ENCODE measurements at regions not wholly inside any gene's neighbourhood (a gene's known extent, or its start where the extent isn't known, plus 50 kb on each side); places are given as distances from the start of the nearest gene placed in this dataset.
A peak's percentile ranks its signal among the peaks of the same experiment; 100 is the strongest.
"Not testable (repeated sequence)": the region's sequence is repeated elsewhere in the genome, so short reads cannot be mapped to it uniquely, and the experiment has no call there.

DNA sequence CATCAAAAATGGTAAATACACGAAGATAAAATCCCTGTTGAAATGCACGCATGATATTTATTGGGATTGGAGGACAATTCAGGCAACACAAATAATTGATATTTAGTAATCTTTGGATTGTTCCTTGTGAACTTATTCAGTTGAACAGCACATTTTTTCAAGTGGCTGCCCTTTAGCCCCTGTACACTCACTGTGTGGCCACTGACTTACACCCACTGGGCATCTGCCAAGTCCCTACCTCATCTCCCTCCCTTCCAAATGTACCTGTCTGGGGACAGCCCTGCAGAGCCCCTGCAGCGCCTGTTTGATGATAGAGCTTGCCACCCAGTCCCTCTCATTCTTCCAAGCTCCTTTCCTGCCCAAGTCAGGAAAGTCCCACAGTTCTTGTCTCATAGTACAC lies 154.3 kb downstream of the GLUL start:
- H3K9ac ChIP-seq (ENCODE audit: low read depth in 1 of 3, low read length in 3 of 3): no peak overlapping the region
- H3K27me3 ChIP-seq (ENCODE audit: control insufficient read depth in 3 of 3, insufficient read depth in 3 of 3, low read length in 3 of 3): no peaks in the 10 kb centered on the region
- no peaks in the 10 kb centered on the region for H3K9me3 ChIP-seq (ENCODE audit: control insufficient read depth in 3 of 3, low read length in 3 of 3)
- H3K36me3 ChIP-seq (ENCODE audit: control insufficient read depth in 3 of 3, insufficient read depth in 3 of 3, low read length in 3 of 3): no peaks in the 10 kb centered on the region
- H3K4me3 ChIP-seq (ENCODE audit: low read length in 3 of 3): no peak overlapping the region
- peaks cover 0 to 19% (median 11%) of the 10 kb centered on the region in 3 donors for H3K4me1 ChIP-seq (ENCODE audit: control insufficient read depth in 3 of 3, insufficient read depth in 3 of 3, low read length in 3 of 3)
- no peak overlapping the region for H3K27ac ChIP-seq (ENCODE audit: low read depth, low read length)

DNA sequence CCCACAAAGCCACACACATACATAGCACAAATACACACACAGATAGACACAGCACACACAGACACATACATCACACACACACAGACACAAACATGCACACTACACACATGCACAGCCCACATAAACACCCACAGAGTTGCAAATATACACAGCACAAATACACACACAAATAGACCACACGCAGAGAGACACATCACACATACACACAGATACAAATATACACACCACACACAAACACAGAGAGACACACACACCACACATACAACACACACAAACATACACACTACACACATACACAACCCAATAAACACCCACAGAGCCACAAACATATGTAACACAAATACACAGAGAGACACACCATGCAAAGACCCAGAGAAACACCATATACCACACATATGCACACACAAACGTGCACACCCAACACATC lies 154.9 kb downstream of the GLUL start:
- Histone ChIP-seq H3K9ac (ENCODE audit: low read depth in 1 of 3, low read length in 3 of 3) (peak overlapping the region in 1 of 3 donors; percentile 60), H3K27me3 (ENCODE audit: control insufficient read depth in 3 of 3, insufficient read depth in 3 of 3, low read length in 3 of 3) (no peaks in the 10 kb centered on the region), H3K4me3 (ENCODE audit: low read length in 3 of 3) (no peak overlapping the region), H3K9me3 (ENCODE audit: control insufficient read depth in 3 of 3, low read length in 3 of 3) (no peaks in the 10 kb centered on the region), H3K4me1 (ENCODE audit: control insufficient read depth in 3 of 3, insufficient read depth in 3 of 3, low read length in 3 of 3) (peaks cover 0 to 19% (median 11%) of the 10 kb centered on the region in 3 donors), H3K27ac (ENCODE audit: low read depth, low read length) (peak overlapping the region; percentile 73), H3K36me3 (ENCODE audit: control insufficient read depth in 3 of 3, insufficient read depth in 3 of 3, low read length in 3 of 3) (no peaks in the 10 kb centered on the region)

DNA sequence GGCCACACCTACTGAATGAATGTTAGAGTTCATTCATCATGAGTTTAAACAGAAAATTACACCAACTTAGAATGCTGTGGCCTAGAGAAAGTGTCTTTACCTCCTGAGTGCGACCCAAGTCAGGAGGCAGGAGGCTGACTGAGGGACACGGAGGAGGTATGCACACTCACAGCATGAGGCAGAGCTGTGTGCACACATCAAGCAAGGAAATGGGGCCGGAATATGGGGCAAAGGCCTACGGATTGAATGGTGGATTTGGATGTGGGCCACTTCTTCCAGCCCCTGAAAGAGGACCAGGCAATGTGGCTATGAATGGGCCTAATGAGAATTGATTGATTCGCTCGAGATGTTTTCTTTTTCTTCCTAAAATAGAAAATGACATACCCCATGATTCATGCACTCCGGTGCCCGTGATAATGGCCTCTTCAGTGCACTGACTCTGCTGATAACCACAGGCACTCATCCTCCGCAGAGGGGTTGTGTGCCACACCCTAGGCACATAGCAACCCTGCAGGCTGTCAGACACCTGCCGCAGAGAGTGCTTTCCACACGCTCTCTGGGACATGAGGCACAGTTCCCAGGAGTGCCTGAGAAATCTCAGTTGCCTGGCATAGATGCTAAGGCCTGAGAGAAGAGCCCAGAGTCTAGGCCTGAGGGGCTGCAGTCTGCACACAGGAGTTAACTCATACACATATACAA lies 155.5 kb downstream of the GLUL start:
- no peaks in the 10 kb centered on the region for H3K36me3 ChIP-seq (ENCODE audit: control insufficient read depth in 3 of 3, insufficient read depth in 3 of 3, low read length in 3 of 3)
- H3K9me3 ChIP-seq (ENCODE audit: control insufficient read depth in 3 of 3, low read length in 3 of 3): no peaks in the 10 kb centered on the region
- H3K4me1 ChIP-seq (ENCODE audit: control insufficient read depth in 3 of 3, insufficient read depth in 3 of 3, low read length in 3 of 3): peaks cover 0 to 19% (median 11%) of the 10 kb centered on the region in 3 donors
- no peaks in the 10 kb centered on the region for H3K27me3 ChIP-seq (ENCODE audit: control insufficient read depth in 3 of 3, insufficient read depth in 3 of 3, low read length in 3 of 3)
- H3K4me3 ChIP-seq (ENCODE audit: low read length in 3 of 3): no peak overlapping the region
- peak overlapping the region; percentile 73 for H3K27ac ChIP-seq (ENCODE audit: low read depth, low read length)
- peak overlapping the region in 2 of 3 donors; percentile 36 to 60 for H3K9ac ChIP-seq (ENCODE audit: low read depth in 1 of 3, low read length in 3 of 3)

DNA sequence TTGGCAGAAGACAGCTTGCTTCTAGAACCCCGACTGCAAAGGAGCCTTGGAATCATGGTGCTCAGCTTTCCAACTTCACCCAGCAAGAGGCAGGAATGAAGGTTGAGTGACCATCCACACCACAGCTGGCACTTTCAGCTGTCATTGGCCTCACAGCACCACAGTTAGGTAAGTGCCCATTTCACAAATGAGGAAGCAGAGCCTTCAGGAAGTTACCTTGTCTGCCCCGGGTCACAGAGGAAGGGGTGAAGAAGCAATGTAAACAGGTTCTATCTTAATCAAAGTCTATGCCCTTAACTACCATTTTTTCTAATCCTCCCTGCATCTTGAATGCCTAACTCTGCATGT lies 156.0 kb downstream of the GLUL start:
- peaks cover 0 to 19% (median 11%) of the 10 kb centered on the region in 3 donors for H3K4me1 ChIP-seq (ENCODE audit: control insufficient read depth in 3 of 3, insufficient read depth in 3 of 3, low read length in 3 of 3)
- H3K36me3 ChIP-seq (ENCODE audit: control insufficient read depth in 3 of 3, insufficient read depth in 3 of 3, low read length in 3 of 3): no peaks in the 10 kb centered on the region
- H3K9me3 ChIP-seq (ENCODE audit: control insufficient read depth in 3 of 3, low read length in 3 of 3): no peaks in the 10 kb centered on the region
- H3K27ac ChIP-seq (ENCODE audit: low read depth, low read length): peak overlapping the region; percentile 73
- H3K4me3 ChIP-seq (ENCODE audit: low read length in 3 of 3): no peak overlapping the region
- H3K9ac ChIP-seq (ENCODE audit: low read depth in 1 of 3, low read length in 3 of 3): no peak overlapping the region
- no peaks in the 10 kb centered on the region for H3K27me3 ChIP-seq (ENCODE audit: control insufficient read depth in 3 of 3, insufficient read depth in 3 of 3, low read length in 3 of 3)

DNA sequence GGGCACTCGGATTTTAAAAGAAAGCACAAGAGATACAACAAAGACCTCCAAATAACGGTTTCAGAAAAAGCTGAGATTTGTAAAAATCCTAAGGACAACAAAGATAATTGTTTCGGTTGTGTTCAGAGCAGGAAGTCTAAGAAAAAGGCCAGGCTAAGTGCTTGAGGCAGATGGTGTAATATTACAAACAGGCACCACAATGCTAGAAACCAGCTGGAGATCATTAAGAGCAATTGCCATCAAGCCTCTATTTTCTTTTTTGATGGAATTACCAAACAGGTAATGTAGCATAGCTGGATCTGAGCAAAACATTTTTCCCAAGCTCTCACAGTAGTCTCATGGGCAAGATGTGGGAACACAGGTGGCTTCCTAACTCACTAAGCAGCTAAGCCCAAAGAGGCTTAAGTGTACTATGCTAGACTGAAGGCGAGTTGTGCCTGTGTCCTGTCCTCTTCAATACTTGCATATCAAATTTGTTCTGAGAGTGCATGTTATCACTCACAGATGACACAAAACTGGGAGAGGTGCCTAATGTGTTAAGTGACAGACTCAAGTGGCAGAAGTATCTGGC lies 161.6 kb downstream of the GLUL start:
- Histone ChIP-seq H3K4me1 (ENCODE audit: control insufficient read depth in 3 of 3, insufficient read depth in 3 of 3, low read length in 3 of 3) (peaks cover 0 to 7% (median 0%) of the 10 kb centered on the region in 3 donors), H3K36me3 (ENCODE audit: control insufficient read depth in 3 of 3, insufficient read depth in 3 of 3, low read length in 3 of 3) (no peaks in the 10 kb centered on the region), H3K27me3 (ENCODE audit: control insufficient read depth in 3 of 3, insufficient read depth in 3 of 3, low read length in 3 of 3) (no peaks in the 10 kb centered on the region), H3K4me3 (ENCODE audit: low read length in 3 of 3) (no peak overlapping the region), H3K9ac (ENCODE audit: low read depth in 1 of 3, low read length in 3 of 3) (peak overlapping the region in 1 of 3 donors; percentile 16), H3K27ac (ENCODE audit: low read depth, low read length) (peak overlapping the region; percentile 19), H3K9me3 (ENCODE audit: control insufficient read depth in 3 of 3, low read length in 3 of 3) (no peaks in the 10 kb centered on the region)

DNA sequence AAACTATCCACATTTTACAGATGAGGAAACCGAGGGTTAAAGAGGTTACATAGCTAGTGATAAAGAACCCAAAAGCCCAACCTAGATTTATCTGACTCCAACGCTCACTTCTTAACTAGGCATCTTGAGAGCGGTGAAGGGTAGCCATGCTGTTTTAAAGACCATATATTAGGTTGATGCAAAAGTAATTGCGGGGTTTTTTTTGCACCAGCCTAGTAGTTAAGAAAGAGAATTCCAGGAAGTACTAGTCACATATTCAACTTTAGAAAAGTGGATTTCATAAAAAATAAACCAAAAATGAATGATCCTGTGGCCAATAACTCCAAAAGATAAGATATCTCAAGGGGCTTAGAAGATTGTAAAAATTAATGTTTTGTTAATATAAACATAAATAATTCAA lies 162.1 kb downstream of the GLUL start:
- Histone ChIP-seq H3K9ac (ENCODE audit: low read depth in 1 of 3, low read length in 3 of 3) (peak overlapping the region in 1 of 3 donors; percentile 16), H3K36me3 (ENCODE audit: control insufficient read depth in 3 of 3, insufficient read depth in 3 of 3, low read length in 3 of 3) (no peaks in the 10 kb centered on the region), H3K4me1 (ENCODE audit: control insufficient read depth in 3 of 3, insufficient read depth in 3 of 3, low read length in 3 of 3) (peaks cover 0 to 7% (median 0%) of the 10 kb centered on the region in 3 donors), H3K4me3 (ENCODE audit: low read length in 3 of 3) (no peak overlapping the region), H3K9me3 (ENCODE audit: control insufficient read depth in 3 of 3, low read length in 3 of 3) (no peaks in the 10 kb centered on the region), H3K27ac (ENCODE audit: low read depth, low read length) (peak overlapping the region; percentile 19), H3K27me3 (ENCODE audit: control insufficient read depth in 3 of 3, insufficient read depth in 3 of 3, low read length in 3 of 3) (no peaks in the 10 kb centered on the region)

DNA sequence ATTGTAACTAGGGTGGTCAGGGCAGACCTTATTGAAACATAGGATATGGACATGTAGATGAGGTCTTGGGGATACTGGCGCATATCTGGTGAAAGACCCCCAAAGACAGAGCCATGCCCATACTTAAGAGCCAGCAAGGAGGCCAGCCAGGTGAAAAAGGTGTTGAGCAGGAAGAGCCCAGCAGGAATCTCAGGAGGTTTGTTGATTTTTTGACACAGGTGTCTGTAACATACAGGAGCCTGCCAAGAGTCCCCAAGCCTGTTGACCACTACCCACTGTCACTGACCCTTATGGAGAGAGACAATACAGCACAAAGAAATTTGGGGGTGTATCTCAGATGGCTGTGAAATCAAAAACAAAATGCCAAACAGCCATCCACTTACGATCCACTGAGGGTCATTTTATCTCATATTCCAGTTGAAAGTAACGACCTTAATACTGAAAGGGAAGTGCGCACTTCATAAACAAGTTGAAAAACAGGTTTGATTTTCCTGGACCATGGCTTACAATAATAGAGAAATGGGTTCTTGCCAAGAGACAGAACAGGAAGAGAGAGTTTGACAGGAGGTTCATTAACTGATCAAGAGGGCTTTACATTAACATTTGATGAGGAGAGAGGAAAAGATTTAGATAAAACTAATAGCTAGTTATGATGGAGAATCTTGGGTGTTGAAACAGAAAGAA lies 163.6 kb downstream of the GLUL start:
- Histone ChIP-seq H3K4me1 (ENCODE audit: control insufficient read depth in 3 of 3, insufficient read depth in 3 of 3, low read length in 3 of 3) (peaks cover 0 to 7% (median 0%) of the 10 kb centered on the region in 3 donors), H3K4me3 (ENCODE audit: low read length in 3 of 3) (no peak overlapping the region), H3K27ac (ENCODE audit: low read depth, low read length) (no peak overlapping the region), H3K9me3 (ENCODE audit: control insufficient read depth in 3 of 3, low read length in 3 of 3) (no peaks in the 10 kb centered on the region), H3K27me3 (ENCODE audit: control insufficient read depth in 3 of 3, insufficient read depth in 3 of 3, low read length in 3 of 3) (no peaks in the 10 kb centered on the region), H3K9ac (ENCODE audit: low read depth in 1 of 3, low read length in 3 of 3) (no peak overlapping the region), H3K36me3 (ENCODE audit: control insufficient read depth in 3 of 3, insufficient read depth in 3 of 3, low read length in 3 of 3) (no peaks in the 10 kb centered on the region)

DNA sequence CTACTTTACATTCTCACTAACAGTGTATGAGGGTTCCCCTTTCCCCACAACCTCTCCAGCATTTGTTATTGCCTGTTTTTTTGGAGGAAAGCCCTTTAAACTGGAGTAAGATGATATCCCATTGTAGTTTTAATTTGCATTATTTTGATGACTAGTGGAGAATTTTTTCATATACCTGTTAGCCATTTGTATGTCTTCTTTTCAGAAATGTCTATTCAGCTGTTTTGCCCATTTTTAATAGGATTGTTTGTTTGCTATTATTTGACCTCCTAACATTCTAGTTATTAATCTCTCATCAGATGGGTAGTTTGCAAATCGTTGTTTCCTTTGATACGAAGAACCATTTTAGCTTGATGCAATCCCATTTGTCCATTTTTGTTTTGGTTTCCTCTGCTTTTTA lies 165.0 kb downstream of the GLUL start:
- Histone ChIP-seq H3K27me3 (ENCODE audit: control insufficient read depth in 3 of 3, insufficient read depth in 3 of 3, low read length in 3 of 3) (no peaks in the 10 kb centered on the region), H3K9me3 (ENCODE audit: control insufficient read depth in 3 of 3, low read length in 3 of 3) (no peaks in the 10 kb centered on the region), H3K9ac (ENCODE audit: low read depth in 1 of 3, low read length in 3 of 3) (no peak overlapping the region), H3K4me1 (ENCODE audit: control insufficient read depth in 3 of 3, insufficient read depth in 3 of 3, low read length in 3 of 3) (peaks cover 0 to 7% (median 0%) of the 10 kb centered on the region in 3 donors), H3K4me3 (ENCODE audit: low read length in 3 of 3) (no peak overlapping the region), H3K27ac (ENCODE audit: low read depth, low read length) (no peak overlapping the region), H3K36me3 (ENCODE audit: control insufficient read depth in 3 of 3, insufficient read depth in 3 of 3, low read length in 3 of 3) (no peaks in the 10 kb centered on the region)

DNA sequence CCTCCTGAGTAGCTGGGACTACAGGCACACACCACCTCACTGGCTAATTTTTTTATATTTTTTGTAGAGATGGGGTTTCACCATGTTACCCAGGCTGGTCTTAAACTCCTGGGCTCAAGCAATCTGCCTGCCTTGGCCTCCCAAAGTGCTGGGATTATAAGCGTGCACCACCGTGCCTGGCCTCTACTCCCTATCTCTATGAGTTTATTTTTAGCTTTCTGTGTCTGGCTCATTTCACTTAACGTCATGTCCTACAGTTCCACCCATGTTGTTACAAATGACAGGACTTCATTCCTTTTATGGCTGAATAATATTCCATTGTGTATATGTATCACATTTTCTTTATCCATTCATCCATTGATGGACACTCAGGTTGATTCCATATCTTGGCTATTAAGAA lies 164.2 kb upstream of the ZNF648 start:
- not testable (repeated sequence) for H3K4me1 ChIP-seq (ENCODE audit: control insufficient read depth in 3 of 3, insufficient read depth in 3 of 3, low read length in 3 of 3); H3K4me3 ChIP-seq (ENCODE audit: low read length in 3 of 3); H3K9ac ChIP-seq (ENCODE audit: low read depth in 1 of 3, low read length in 3 of 3); H3K9me3 ChIP-seq (ENCODE audit: control insufficient read depth in 3 of 3, low read length in 3 of 3); H3K36me3 ChIP-seq (ENCODE audit: control insufficient read depth in 3 of 3, insufficient read depth in 3 of 3, low read length in 3 of 3); H3K27me3 ChIP-seq (ENCODE audit: control insufficient read depth in 3 of 3, insufficient read depth in 3 of 3, low read length in 3 of 3); H3K27ac ChIP-seq (ENCODE audit: low read depth, low read length)

DNA sequence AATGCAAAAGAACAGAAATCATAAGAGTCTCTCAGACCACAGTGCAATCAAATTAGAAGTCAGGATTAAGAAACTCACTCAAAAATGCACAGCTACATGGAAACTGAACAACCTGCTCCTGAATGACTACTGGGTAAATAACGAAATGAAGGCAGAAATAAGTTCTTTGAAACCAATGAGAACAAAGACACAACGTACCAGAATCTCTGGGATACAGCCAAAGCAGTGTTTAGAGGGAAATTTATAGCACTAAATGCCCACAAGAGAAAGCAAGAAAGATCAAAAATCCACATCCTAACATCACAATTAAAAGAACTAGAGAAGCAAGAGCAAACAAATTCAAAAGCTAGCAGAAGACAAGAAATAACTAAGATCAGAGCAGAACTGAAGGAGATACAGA lies 160.5 kb upstream of the ZNF648 start:
- H3K4me3 ChIP-seq (ENCODE audit: low read length in 3 of 3); H3K27ac ChIP-seq (ENCODE audit: low read depth, low read length); H3K27me3 ChIP-seq (ENCODE audit: control insufficient read depth in 3 of 3, insufficient read depth in 3 of 3, low read length in 3 of 3); H3K9ac ChIP-seq (ENCODE audit: low read depth in 1 of 3, low read length in 3 of 3); H3K4me1 ChIP-seq (ENCODE audit: control insufficient read depth in 3 of 3, insufficient read depth in 3 of 3, low read length in 3 of 3); H3K36me3 ChIP-seq (ENCODE audit: control insufficient read depth in 3 of 3, insufficient read depth in 3 of 3, low read length in 3 of 3); H3K9me3 ChIP-seq (ENCODE audit: control insufficient read depth in 3 of 3, low read length in 3 of 3): not testable (repeated sequence)
